ENCODE measurements at regions not wholly inside any gene's neighbourhood (a gene's known extent, or its start where the extent isn't known, plus 50 kb on each side); places are given as distances from the start of the nearest gene placed in this dataset.

DNA sequence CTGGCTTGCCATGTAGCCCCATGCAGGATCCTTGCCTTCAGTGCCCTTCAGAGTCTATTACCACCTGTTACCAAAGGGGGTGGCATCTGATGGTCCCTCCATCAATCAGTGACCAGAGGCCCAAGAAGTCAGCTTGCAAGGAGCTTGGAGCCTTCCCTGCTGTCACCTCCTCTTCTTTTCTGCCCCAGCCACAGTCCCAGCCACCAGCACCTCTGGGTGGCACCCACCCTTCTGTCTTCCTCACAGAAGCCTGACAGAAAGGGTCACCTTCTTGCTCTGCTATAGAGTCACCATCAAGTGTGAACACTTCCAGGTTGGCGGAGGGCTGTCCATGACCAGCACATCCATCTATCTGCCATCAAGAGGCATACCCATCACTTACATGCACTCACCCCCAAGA lies 203.2 kb downstream of the SALL1 start:
- POLR2A ChIA-PET, result no interaction called here
- H3K27ac ChIP-seq (ENCODE audit: insufficient read depth, low read depth, low read length), result no peak overlapping the region
- no peak overlapping the region for H2AFZ ChIP-seq (ENCODE audit: low read depth, low read length)
- H3K79me2 ChIP-seq (ENCODE audit: control insufficient read depth, insufficient read depth, low read length), result no peaks in the 10 kb centered on the region
- no peak overlapping the region for H3K9ac ChIP-seq (replicated peaks; ENCODE audit: extremely low read depth, insufficient read depth, low read length)
- no TSS peak for BruUV-seq (replicated peaks)
- intact Hi-C loops (cut with micrococcal nuclease) (no loop called here), dilution Hi-C loops (cut with MboI; ENCODE audit: extremely low pct_ligation_motif_present, low sequenced_read_pairs) (no loop called here)
- no peak for DNase-seq (ENCODE audit: low read depth, low spot score)
- H3K4me3 ChIP-seq (replicated peaks in 1 of 3; ENCODE audit: insufficient read depth in 1 of 3, low read depth in 1 of 3, low read length in 3 of 3), result no peak overlapping the region
- H3K9me3 ChIP-seq (replicated peaks; ENCODE audit: control insufficient read depth, insufficient read depth, low read length), result peaks cover 4% of the 10 kb centered on the region
- H3K4me1 ChIP-seq (ENCODE audit: control insufficient read depth, extremely low read depth, insufficient read depth, low read length), result no peaks in the 10 kb centered on the region
- no peaks in the 10 kb centered on the region for H3K9me1 ChIP-seq (replicated peaks; ENCODE audit: control insufficient read depth, extremely low read depth, insufficient read depth, low read length)
- H3K36me3 ChIP-seq (ENCODE audit: control insufficient read depth in 2 of 2, extremely low read depth in 1 of 2, insufficient read depth in 2 of 2, low read length in 2 of 2), result no peaks in the 10 kb centered on the region
- no peaks in the 10 kb centered on the region for H3K27me3 ChIP-seq (ENCODE audit: control insufficient read depth in 2 of 2, insufficient read depth in 2 of 2, low read length in 2 of 2)
- TF ChIP-seq FOS (IDR thresholded peaks at IDR 0.05; ENCODE audit: borderline replicate concordance, insufficient read depth, low read length) (no peak), POLR2AphosphoS5 (IDR thresholded peaks at IDR 0.05; ENCODE audit: insufficient read depth, low read depth, low read length) (no peak), GATA2 (IDR thresholded peaks at IDR 0.05; ENCODE audit: insufficient read depth, insufficient read length, low read depth, low read length) (no peak), JUN (IDR thresholded peaks at IDR 0.05; ENCODE audit: borderline replicate concordance, insufficient read depth, insufficient read length, low read depth) (no peak), EZH2 (IDR thresholded peaks at IDR 0.05; ENCODE audit: borderline replicate concordance, low read depth, low read length, severe bottlenecking) (no peak), POLR2A (IDR thresholded peaks at IDR 0.05; ENCODE audit: low read depth, low read length) (no peak), MYC (IDR thresholded peaks at IDR 0.05; ENCODE audit: low read depth, low read length) (no peak)
- TF ChIP-seq, protein P1, sequence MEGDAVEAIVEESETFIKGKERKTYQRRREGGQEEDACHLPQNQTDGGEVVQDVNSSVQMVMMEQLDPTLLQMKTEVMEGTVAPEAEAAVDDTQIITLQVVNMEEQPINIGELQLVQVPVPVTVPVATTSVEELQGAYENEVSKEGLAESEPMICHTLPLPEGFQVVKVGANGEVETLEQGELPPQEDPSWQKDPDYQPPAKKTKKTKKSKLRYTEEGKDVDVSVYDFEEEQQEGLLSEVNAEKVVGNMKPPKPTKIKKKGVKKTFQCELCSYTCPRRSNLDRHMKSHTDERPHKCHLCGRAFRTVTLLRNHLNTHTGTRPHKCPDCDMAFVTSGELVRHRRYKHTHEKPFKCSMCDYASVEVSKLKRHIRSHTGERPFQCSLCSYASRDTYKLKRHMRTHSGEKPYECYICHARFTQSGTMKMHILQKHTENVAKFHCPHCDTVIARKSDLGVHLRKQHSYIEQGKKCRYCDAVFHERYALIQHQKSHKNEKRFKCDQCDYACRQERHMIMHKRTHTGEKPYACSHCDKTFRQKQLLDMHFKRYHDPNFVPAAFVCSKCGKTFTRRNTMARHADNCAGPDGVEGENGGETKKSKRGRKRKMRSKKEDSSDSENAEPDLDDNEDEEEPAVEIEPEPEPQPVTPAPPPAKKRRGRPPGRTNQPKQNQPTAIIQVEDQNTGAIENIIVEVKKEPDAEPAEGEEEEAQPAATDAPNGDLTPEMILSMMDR (IDR thresholded peaks at IDR 0.05; ENCODE audit: extremely low read depth in 1 of 2, insufficient read depth in 1 of 2, low read depth in 1 of 2, low read length in 2 of 2), result no peak
- TF ChIP-seq, protein P2, sequence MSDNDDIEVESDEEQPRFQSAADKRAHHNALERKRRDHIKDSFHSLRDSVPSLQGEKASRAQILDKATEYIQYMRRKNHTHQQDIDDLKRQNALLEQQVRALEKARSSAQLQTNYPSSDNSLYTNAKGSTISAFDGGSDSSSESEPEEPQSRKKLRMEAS (IDR thresholded peaks at IDR 0.05; ENCODE audit: insufficient read depth, insufficient read length), result no peak
- FAIRE-seq, result no peak
- CTCF ChIA-PET, result no interaction called here
- H3K4me2 ChIP-seq (ENCODE audit: insufficient read depth, low read length), result no peak overlapping the region
- H4K20me1 ChIP-seq (replicated peaks; ENCODE audit: control insufficient read depth, extremely low read depth, insufficient read depth, low read length), result no peaks in the 10 kb centered on the region

All from endothelial cell of umbilical vein (primary cell).